Natural killer cell (primary cell): ENCODE measurements at regions not wholly inside any gene's neighbourhood (a gene's known extent, or its start where the extent isn't known, plus 50 kb on each side); places are given as distances from the start of the nearest gene placed in this dataset.

ENCODE experiments used
- ATAC-seq, 3 donors: fragments of 150-1000 bp in 2 of 3; fragments of 200-7000 bp in 1 of 3; cut with Tn5 transposase; 1 replicate in 1 of 3; 2 replicates in 2 of 3; pipeline ENCODE4 v1.10.0; 2021; ENCODE audit warnings: mild to moderate bottlenecking in 2 of 3, moderate library complexity in 2 of 3
- DNase-seq, 2 donors: peaks; one replicate each; pipeline versions ENCODE4 v3.0.0 to v3.0.0-alpha.2; 2013 to 2021; ENCODE audit warnings: mixed read lengths in 1 of 2
- H3K27ac ChIP-seq: one replicate; pipeline ENCODE4 v1.5.1; 2013; ENCODE audit warnings: mild to moderate bottlenecking, low read length
- H3K27me3 ChIP-seq: one replicate; pipeline ENCODE4 v1.6.1; 2013; ENCODE audit warnings: low read length; ENCODE audit not compliant: control insufficient read depth, insufficient read depth
- H3K36me3 ChIP-seq: one replicate; pipeline ENCODE4 v1.6.1; 2013; ENCODE audit warnings: low read length; ENCODE audit not compliant: control insufficient read depth, insufficient read depth
- H3K4me1 ChIP-seq: one replicate; pipeline ENCODE4 v1.6.1; 2013; ENCODE audit warnings: low read length; ENCODE audit not compliant: control insufficient read depth, insufficient read depth
- H3K4me3 ChIP-seq: one replicate; pipeline ENCODE4 v1.5.1; 2013; ENCODE audit warnings: low read length
- H3K9me3 ChIP-seq: one replicate; pipeline ENCODE4 v1.6.1; 2013; ENCODE audit warnings: low read length; ENCODE audit not compliant: control insufficient read depth, insufficient read depth
- H3K27ac Mint-ChIP-seq, 2 donors: one replicate each; pipeline ENCODE4 v1.8.0; 2022; ENCODE audit warnings: mild to moderate bottlenecking in 2 of 2, mixed read lengths in 2 of 2, moderate library complexity in 1 of 2
- H3K27me3 Mint-ChIP-seq, 2 donors: one replicate each; pipeline ENCODE4 v1.8.0; 2022; ENCODE audit warnings: low read depth in 2 of 2, mixed read lengths in 2 of 2
- H3K36me3 Mint-ChIP-seq: one replicate; pipeline ENCODE4 v1.8.0; 2022; ENCODE audit warnings: mixed read lengths
- H3K4me1 Mint-ChIP-seq, 2 donors: one replicate each; pipeline ENCODE4 v1.8.0; 2022; ENCODE audit warnings: mixed read lengths in 2 of 2
- H3K4me3 Mint-ChIP-seq: one replicate; pipeline ENCODE4 v1.8.0; 2022; ENCODE audit warnings: mild to moderate bottlenecking, moderate library complexity, mixed read lengths
- H3K9me3 Mint-ChIP-seq, 2 donors: one replicate each; pipeline ENCODE4 v1.8.0; 2022; ENCODE audit warnings: mixed read lengths in 2 of 2
- CTCF ChIP-seq: fragments of 200-600 bp; IDR thresholded peaks from one replicate; pipeline ENCODE4 v1.8.0; 2022; ENCODE audit warnings: antibody characterized with exemption
- WGBS: methylation state at CpG from one replicate; pipeline ENCODE4 v1.1.7; 2013; ENCODE audit warnings: missing lambda C conversion rate; ENCODE audit not compliant: insufficient coverage; 5-methylcytosine and 5-hydroxymethylcytosine counted together
- intact Hi-C: fragments of 100-400 bp; cut with micrococcal nuclease; formaldehyde crosslinking; loops from one replicate; pipeline ENCODE4 v1.14.2; 2022

DNA sequence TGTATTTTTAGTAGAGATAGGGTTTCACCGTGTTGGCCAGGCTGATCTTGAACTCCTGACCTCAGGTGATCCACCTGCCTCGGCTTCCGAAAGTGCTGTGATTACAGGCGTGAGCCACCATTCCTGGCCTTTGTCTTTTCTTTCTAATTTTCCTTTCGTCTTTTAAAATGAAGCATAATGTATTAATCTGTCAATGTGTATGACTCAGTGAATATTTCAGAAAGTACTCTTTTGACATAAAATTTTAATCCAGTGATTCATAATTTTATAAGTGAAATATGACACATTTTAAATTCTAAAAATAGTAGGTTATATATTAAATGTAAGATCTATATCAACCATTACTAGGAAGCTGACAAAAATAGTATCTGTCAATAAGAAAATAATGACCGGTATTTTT, 1059.0 kb upstream of the PRMT6 start:
- Mint-ChIP-seq H3K36me3 (peaks cover 8% of the 10 kb centered on the region), H3K27ac (no peak overlapping the region), H3K27me3 (no peaks in the 10 kb centered on the region), H3K4me1 (no peaks in the 10 kb centered on the region), H3K4me3 (no peak overlapping the region), H3K9me3 (peaks cover 12 to 18% of the 10 kb centered on the region in 2 donors)
- intact Hi-C loops: no loop called here
- no peak for DNase-seq
- 85% methylated on average over 5 of the region's 6 CpGs for WGBS
- no peak overlapping the region for H3K27ac ChIP-seq
- no peaks in the 10 kb centered on the region for H3K27me3 ChIP-seq
- no peaks in the 10 kb centered on the region for H3K36me3 ChIP-seq
- H3K4me1 ChIP-seq: no peaks in the 10 kb centered on the region
- H3K9me3 ChIP-seq: no peaks in the 10 kb centered on the region
- H3K4me3 ChIP-seq: no peak overlapping the region
- no peak for ATAC-seq
- no peak for TF ChIP-seq CTCF

GRCh38 chr1:106022312-106022902, 1034.1 kb upstream of the PRMT6 start:
- no peak overlapping the region for H3K27ac Mint-ChIP-seq
- H3K9me3 Mint-ChIP-seq: peaks cover 4 to 9% of the 10 kb centered on the region in 2 donors
- H3K27me3 ChIP-seq: no peaks in the 10 kb centered on the region
- H3K4me1 ChIP-seq: no peaks in the 10 kb centered on the region
- no peak for TF ChIP-seq CTCF
- no peak for ATAC-seq
- H3K4me3 Mint-ChIP-seq: no peak overlapping the region
- no peaks in the 10 kb centered on the region for H3K36me3 ChIP-seq
- no peak overlapping the region for H3K4me3 ChIP-seq
- WGBS: no CpG with 5 or more reads among the region's 2 CpGs
- no peaks in the 10 kb centered on the region for H3K36me3 Mint-ChIP-seq
- H3K27me3 Mint-ChIP-seq: no peaks in the 10 kb centered on the region
- intact Hi-C loops: no loop called here
- no peaks in the 10 kb centered on the region for H3K9me3 ChIP-seq
- no peaks in the 10 kb centered on the region for H3K4me1 Mint-ChIP-seq
- DNase-seq: no peak
- no peak overlapping the region for H3K27ac ChIP-seq

DNA sequence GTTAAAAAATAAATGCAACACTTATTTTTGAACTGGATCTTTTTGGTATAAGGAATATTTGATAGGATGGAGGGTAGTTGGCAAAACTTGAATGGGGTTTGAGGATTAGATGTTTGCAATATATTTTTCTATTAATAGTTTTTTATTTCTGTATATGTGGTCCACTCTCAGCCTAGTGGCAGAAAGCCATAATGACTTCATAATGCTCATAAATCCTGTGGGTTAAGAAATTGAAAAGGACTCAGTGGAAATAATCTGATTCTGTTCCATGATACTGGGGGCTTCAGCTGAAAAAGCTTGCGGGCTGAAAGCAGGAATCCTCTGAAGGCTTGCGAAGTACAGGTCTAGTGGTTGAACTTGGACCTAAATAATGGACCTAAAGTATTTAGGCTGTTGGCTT, 1028.6 kb upstream of the PRMT6 start:
- no peak for TF ChIP-seq CTCF
- Histone ChIP-seq H3K4me3 (no peak overlapping the region), H3K36me3 (no peaks in the 10 kb centered on the region), H3K9me3 (no peaks in the 10 kb centered on the region), H3K27me3 (no peaks in the 10 kb centered on the region), H3K4me1 (no peaks in the 10 kb centered on the region), H3K27ac (no peak overlapping the region)
- intact Hi-C loops: no loop called here
- 88% methylated on average over 2 of the region's 2 CpGs for WGBS
- Mint-ChIP-seq H3K9me3 (peaks cover 3 to 8% of the 10 kb centered on the region in 2 donors), H3K27me3 (no peaks in the 10 kb centered on the region), H3K36me3 (no peaks in the 10 kb centered on the region), H3K4me3 (no peak overlapping the region), H3K27ac (no peak overlapping the region), H3K4me1 (no peaks in the 10 kb centered on the region)
- DNase-seq: no peak
- no peak for ATAC-seq

DNA sequence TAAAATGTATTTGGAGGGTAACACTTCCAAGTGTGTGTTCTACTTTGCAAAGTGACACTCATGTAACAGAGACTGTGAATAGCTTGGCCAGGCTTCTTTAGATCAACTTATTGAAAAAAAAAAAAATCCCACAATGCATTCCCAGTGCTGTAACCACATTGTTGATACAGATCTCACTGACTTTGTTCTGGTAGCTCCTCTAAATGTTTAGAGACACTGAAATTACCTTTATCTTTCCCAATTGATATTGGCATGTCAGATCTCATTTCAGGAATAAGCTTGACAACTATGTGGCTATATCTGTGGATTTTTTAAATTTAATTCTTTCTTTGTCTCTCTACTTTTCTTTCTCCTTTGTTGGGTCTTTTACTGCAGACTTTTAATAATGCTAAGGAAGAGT, 1018.9 kb upstream of the PRMT6 start:
- H3K27me3 Mint-ChIP-seq: no peaks in the 10 kb centered on the region
- Histone ChIP-seq H3K4me3 (no peak overlapping the region), H3K27ac (no peak overlapping the region), H3K27me3 (no peaks in the 10 kb centered on the region), H3K4me1 (no peaks in the 10 kb centered on the region), H3K9me3 (no peaks in the 10 kb centered on the region), H3K36me3 (no peaks in the 10 kb centered on the region)
- DNase-seq: no peak
- ATAC-seq: no peak
- no peak for TF ChIP-seq CTCF
- peaks cover 15 to 21% of the 10 kb centered on the region in 2 donors for H3K9me3 Mint-ChIP-seq
- intact Hi-C loops: no loop called here
- no peak overlapping the region for H3K4me3 Mint-ChIP-seq
- no peaks in the 10 kb centered on the region for H3K4me1 Mint-ChIP-seq
- no peak overlapping the region for H3K27ac Mint-ChIP-seq
- H3K36me3 Mint-ChIP-seq: no peaks in the 10 kb centered on the region
